H9 (cell line): ENCODE measurements at regions not wholly inside any gene's neighbourhood (a gene's known extent, or its start where the extent isn't known, plus 50 kb on each side); places are given as distances from the start of the nearest gene placed in this dataset.

Experiments used
- DNase-seq: peaks from one replicate; pipeline ENCODE4 v3.0.0-alpha.2; 2017
- H2AFZ ChIP-seq: one replicate; pipeline ENCODE4 v1.6.1; 2013; ENCODE audit warnings: mild to moderate bottlenecking, low read length, control low read depth, moderate library complexity
- H2AK5ac ChIP-seq: 2 replicates; pipeline ENCODE4 v1.6.1; 2013; ENCODE audit warnings: low read length, control low read depth, mixed read lengths; ENCODE audit not compliant: insufficient read length
- H2BK120ac ChIP-seq: one replicate; pipeline ENCODE4 v1.6.1; 2013; ENCODE audit warnings: low read depth, mild to moderate bottlenecking, low read length, control low read depth, inconsistent platforms; ENCODE audit not compliant: poor library complexity, severe bottlenecking
- H2BK12ac ChIP-seq: 2 replicates; pipeline ENCODE4 v1.6.1; 2013; ENCODE audit warnings: low read length, control low read depth, mixed read lengths, low read depth; ENCODE audit not compliant: insufficient read length
- H2BK15ac ChIP-seq: 2 replicates; pipeline ENCODE4 v1.6.1; 2013; ENCODE audit warnings: low read depth, low read length, control low read depth
- H2BK20ac ChIP-seq: one replicate; pipeline ENCODE4 v1.6.1; 2013; ENCODE audit warnings: low read depth, mild to moderate bottlenecking, low read length, control low read depth, inconsistent platforms; ENCODE audit not compliant: poor library complexity, severe bottlenecking
- H2BK5ac ChIP-seq: 2 replicates; pipeline ENCODE4 v1.6.1; 2013; ENCODE audit warnings: low read length, control low read depth, mixed read lengths; ENCODE audit not compliant: insufficient read length
- H3K14ac ChIP-seq: 2 replicates; pipeline ENCODE4 v1.6.1; 2013; ENCODE audit warnings: low read length, control low read depth; ENCODE audit not compliant: insufficient read depth
- H3K18ac ChIP-seq: 2 replicates; pipeline ENCODE4 v1.6.1; 2013; ENCODE audit warnings: low read depth, mild to moderate bottlenecking, mixed read lengths, low read length, control low read depth; ENCODE audit not compliant: insufficient read length
- H3K23ac ChIP-seq: 2 replicates; pipeline ENCODE4 v1.6.1; 2013; ENCODE audit warnings: low read length, control low read depth, mixed read lengths, low read depth; ENCODE audit not compliant: insufficient read length
- H3K23me2 ChIP-seq: 2 replicates; pipeline ENCODE4 v1.6.1; 2013; ENCODE audit warnings: low read depth, mild to moderate bottlenecking, mixed read lengths, low read length, control low read depth; ENCODE audit not compliant: insufficient read length, poor library complexity, severe bottlenecking
- H3K27ac ChIP-seq: 2 replicates; pipeline ENCODE4 v1.5.1; 2013; ENCODE audit warnings: low read length, control low read depth, mixed read lengths, low read depth; ENCODE audit not compliant: insufficient read length
- H3K27me3 ChIP-seq: 2 replicates; pipeline ENCODE4 v1.6.1; 2013; ENCODE audit warnings: low read length, control low read depth, inconsistent platforms; ENCODE audit not compliant: insufficient read depth
- H3K4ac ChIP-seq: 2 replicates; pipeline ENCODE4 v1.6.1; 2013; ENCODE audit warnings: low read depth, mild to moderate bottlenecking, control low read depth, inconsistent platforms, low read length, moderate library complexity
- H3K4me1 ChIP-seq: 2 replicates; pipeline ENCODE4 v1.6.1; 2013; ENCODE audit warnings: low read length, control low read depth, inconsistent platforms; ENCODE audit not compliant: insufficient read depth
- H3K4me2 ChIP-seq: 2 replicates; pipeline ENCODE4 v1.6.1; 2013; ENCODE audit warnings: low read length, control low read depth, mixed read lengths; ENCODE audit not compliant: insufficient read length, insufficient read depth
- H3K56ac ChIP-seq: 2 replicates; pipeline ENCODE4 v1.6.1; 2013; ENCODE audit warnings: low read depth, mild to moderate bottlenecking, mixed read lengths, low read length, control low read depth; ENCODE audit not compliant: insufficient read length
- H3K79me1 ChIP-seq: 2 replicates; pipeline ENCODE4 v1.6.1; 2013; ENCODE audit warnings: low read depth, mild to moderate bottlenecking, moderate library complexity, low read length, control low read depth, inconsistent platforms; ENCODE audit not compliant: insufficient read depth, poor library complexity, severe bottlenecking
- H3K79me2 ChIP-seq: 2 replicates; pipeline ENCODE4 v1.6.1; 2013; ENCODE audit warnings: low read length, control low read depth, inconsistent platforms; ENCODE audit not compliant: insufficient read depth
- H3K9ac ChIP-seq: 2 replicates; pipeline ENCODE4 v1.6.1; 2013; ENCODE audit warnings: low read length, control low read depth, mixed read lengths; ENCODE audit not compliant: insufficient read length; ENCODE audit errors: extremely low read depth
- H3K9me3 ChIP-seq: one replicate; pipeline ENCODE4 v1.6.1; 2013; ENCODE audit warnings: low read depth, low read length, inconsistent platforms; ENCODE audit not compliant: control insufficient read depth
- H3T11ph ChIP-seq: one replicate; pipeline ENCODE4 v1.6.1; 2013; ENCODE audit warnings: mild to moderate bottlenecking, low read length, control low read depth, inconsistent platforms
- H4K20me1 ChIP-seq: one replicate; pipeline ENCODE4 v1.6.1; 2013; ENCODE audit not compliant: control insufficient read depth, insufficient read length, insufficient read depth
- H4K5ac ChIP-seq: 2 replicates; pipeline ENCODE4 v1.6.1; 2013; ENCODE audit warnings: low read depth, mild to moderate bottlenecking, mixed read lengths, low read length, control low read depth; ENCODE audit not compliant: insufficient read length
- H4K8ac ChIP-seq: replicated peaks from 2 replicates; pipeline ENCODE4 v1.6.1; 2013; ENCODE audit warnings: low read length, control low read depth, mixed read lengths, low read depth; ENCODE audit not compliant: insufficient read length
- H4K91ac ChIP-seq: 2 replicates; pipeline ENCODE4 v1.6.1; 2013; ENCODE audit warnings: low read depth, mild to moderate bottlenecking, moderate library complexity, mixed read lengths, low read length, control low read depth; ENCODE audit not compliant: insufficient read length
- H3K27ac Mint-ChIP-seq, 3 experiments: 2 replicates in 2 of 3; 3 replicates in 1 of 3; pipeline ENCODE4 v1.8.0; 2020 to 2021; ENCODE audit warnings: mixed read lengths in 3 of 3, mild to moderate bottlenecking in 1 of 3, moderate library complexity in 1 of 3
- H3K27me3 Mint-ChIP-seq: 2 replicates; pipeline ENCODE4 v1.8.0; 2021; ENCODE audit warnings: low read depth, mild to moderate bottlenecking, moderate library complexity, mixed read lengths
- H3K36me3 Mint-ChIP-seq, 3 experiments: 2 replicates in 2 of 3; 3 replicates in 1 of 3; pipeline ENCODE4 v1.8.0; 2020 to 2021; ENCODE audit warnings: low read depth in 3 of 3, mixed read lengths in 3 of 3; ENCODE audit not compliant: insufficient read depth in 1 of 3
- H3K4me1 Mint-ChIP-seq, 2 experiments: 2 replicates each; pipeline ENCODE4 v1.8.0; 2020; ENCODE audit warnings: mixed read lengths in 2 of 2
- H3K4me3 Mint-ChIP-seq, 2 experiments: 2 replicates in 1 of 2; 3 replicates in 1 of 2; pipeline ENCODE4 v1.8.0; 2020 to 2021; ENCODE audit warnings: mild to moderate bottlenecking in 2 of 2, mixed read lengths in 2 of 2, moderate library complexity in 1 of 2
- H3K9me3 Mint-ChIP-seq, 2 experiments: 2 replicates in 1 of 2; 3 replicates in 1 of 2; pipeline ENCODE4 v1.8.0; 2020; ENCODE audit warnings: mild to moderate bottlenecking in 2 of 2, mixed read lengths in 2 of 2, moderate library complexity in 1 of 2
- CTCF ChIP-seq: fragments of 200-600 bp; sonication (generic); conservative IDR thresholded peaks from 3 replicates; pipeline ENCODE4 v1.8.0; 2021; ENCODE audit warnings: antibody characterized with exemption, mild to moderate bottlenecking
- WGBS: extraction: QIAGEN DNeasy Blood & Tissue Kit; methylation state at CpG from one replicate; pipeline ENCODE4 v1.1.7; 2013; ENCODE audit warnings: missing lambda C conversion rate, low lambda C conversion rate, mixed read lengths; ENCODE audit not compliant: insufficient read length; ENCODE audit errors: extremely low coverage; 5-methylcytosine and 5-hydroxymethylcytosine counted together

- no peak for TF ChIP-seq CTCF
- Histone ChIP-seq H4K5ac (no peak overlapping the region), H3K27ac (no peak overlapping the region), H2AK5ac (no peak overlapping the region), H3K23ac (no peak overlapping the region), H2BK15ac (no peak overlapping the region), H3K14ac (no peak overlapping the region), H3K18ac (no peak overlapping the region), H3K23me2 (no peaks in the 10 kb centered on the region), H3K4me2 (no peak overlapping the region), H3K56ac (no peak overlapping the region), H2BK12ac (no peak overlapping the region), H2BK20ac (no peak overlapping the region), H2AFZ (no peak overlapping the region), H3K4ac (no peak overlapping the region), H2BK5ac (no peak overlapping the region), H4K91ac (no peak overlapping the region), H4K20me1 (no peaks in the 10 kb centered on the region), H4K8ac (no peak overlapping the region), H3K9ac (no peak overlapping the region), H3K4me1 (no peaks in the 10 kb centered on the region), H2BK120ac (no peak overlapping the region), H3K79me2 (no peaks in the 10 kb centered on the region), H3T11ph (no peak overlapping the region), H3K79me1 (no peaks in the 10 kb centered on the region), H3K9me3 (no peaks in the 10 kb centered on the region), H3K27me3 (no peaks in the 10 kb centered on the region)
- DNase-seq, result no peak
- no peaks in the 10 kb centered on the region for H3K9me3 Mint-ChIP-seq
- no peaks in the 10 kb centered on the region for H3K27me3 Mint-ChIP-seq
- no peak overlapping the region for H3K4me3 Mint-ChIP-seq
- no peak overlapping the region for H3K27ac Mint-ChIP-seq
- H3K4me1 Mint-ChIP-seq, result peaks cover 0 to 4% of the 10 kb centered on the region in 2 experiments; a peak in 1 of 4 replicates
- no peaks in the 10 kb centered on the region for H3K36me3 Mint-ChIP-seq
- WGBS, result no CpG with 5 or more reads among the region's 4 CpGs
These were observed 245.7 kb downstream of the RNF144B start for GRCh38 chr6:18632670-18633410.
